ENCODE measurements at regions not wholly inside any gene's neighbourhood (a gene's known extent, or its start where the extent isn't known, plus 50 kb on each side); places are given as distances from the start of the nearest gene placed in this dataset.
A peak's percentile ranks its signal among the peaks of the same experiment; 100 is the strongest.

GRCh38 chr11:122173587-122173986 is 57.6 kb upstream of the BLID start:
- ChIA-PET CTCF (ENCODE audit: partially characterized antibody) (interaction anchor here (1.9 kb wide), 1 partner anchor 65 kb away, joined by 8 read pairs; no protein-coding TSS in a partner anchor), POLR2A (ENCODE audit: partially characterized antibody) (no interaction called here)
- Histone ChIP-seq H3K23ac (ENCODE audit: insufficient read length) (no peak overlapping the region), H2AK5ac (ENCODE audit: low read depth, low read length) (no peak overlapping the region), H3K18ac (ENCODE audit: extremely low read depth, low read length) (no peak overlapping the region), H2BK15ac (ENCODE audit: low read length) (no peak overlapping the region), H3K9me3 (ENCODE audit: insufficient read depth in 2 of 2, low read depth in 1 of 2, low read length in 1 of 2) (no peaks in the 10 kb centered on the region), H4K8ac (ENCODE audit: extremely low read depth, insufficient read depth, low read length) (no peak overlapping the region), H2BK20ac (ENCODE audit: low read length) (no peak overlapping the region), H3K79me1 (ENCODE audit: low read depth, low read length) (no peaks in the 10 kb centered on the region), H3K4me2 (ENCODE audit: insufficient read depth in 1 of 2, low read depth in 2 of 2, low read length in 2 of 2) (no peak overlapping the region), H2BK12ac (ENCODE audit: low read depth, low read length) (no peak overlapping the region), H2BK5ac (ENCODE audit: low read depth, low read length) (no peak overlapping the region), H3K4me1 (replicated peaks in 1 of 4; ENCODE audit: control insufficient read depth in 3 of 4, insufficient read depth in 4 of 4, low read length in 3 of 4) (no peaks in the 10 kb centered on the region), H3K23me2 (ENCODE audit: low read depth, low read length) (no peaks in the 10 kb centered on the region), H3K36me3 (ENCODE audit: control insufficient read depth in 2 of 4, insufficient read depth in 4 of 4, low read length in 3 of 4) (no peaks in the 10 kb centered on the region), H3K56ac (replicated peaks; ENCODE audit: insufficient read length, low read depth, low read length) (no peak overlapping the region), H2AFZ (ENCODE audit: low read length) (no peak overlapping the region), H3K79me2 (ENCODE audit: control insufficient read depth in 1 of 2, insufficient read depth in 2 of 2, low read length in 2 of 2) (no peaks in the 10 kb centered on the region), H2BK120ac (replicated peaks; ENCODE audit: low read depth, low read length) (no peak overlapping the region), H4K91ac (replicated peaks; ENCODE audit: insufficient read length, low read length) (no peak overlapping the region), H3K27ac (ENCODE audit: low read depth, low read length) (no peak overlapping the region), H3K9ac (replicated peaks in 1 of 4; ENCODE audit: extremely low read depth in 1 of 4, low read depth in 3 of 4, low read length in 3 of 4) (no peak overlapping the region), H3K4ac (replicated peaks; ENCODE audit: insufficient read length, low read depth, low read length) (peak overlapping the region; percentile 29), H4K20me1 (replicated peaks in 1 of 2; ENCODE audit: control insufficient read depth in 1 of 2, insufficient read depth in 2 of 2, low read length in 2 of 2) (no peaks in the 10 kb centered on the region), H3K14ac (ENCODE audit: insufficient read length) (no peak overlapping the region), H4K5ac (ENCODE audit: insufficient read length, low read depth, low read length) (no peak overlapping the region), H3K4me3 (ENCODE audit: extremely low read depth in 1 of 4, insufficient read depth in 2 of 4, low read depth in 3 of 4, low read length in 4 of 4) (no peak overlapping the region), H3K27me3 (replicated peaks in 1 of 4; ENCODE audit: control insufficient read depth in 3 of 4, extremely low read depth in 1 of 4, insufficient read depth in 3 of 4, low read length in 3 of 4) (no peaks in the 10 kb centered on the region)
- DNase-seq (ENCODE audit: low read depth in 1 of 2, low spot score in 2 of 2) (no peak), FAIRE-seq (no peak)
- 88% methylated on average over 4 of the region's 4 CpGs; no CpG with 5 or more reads in 1 of the 2 experiments for WGBS, 2 experiments (ENCODE audit: extremely low coverage in 1 of 2, insufficient coverage in 1 of 2, insufficient read length in 1 of 2, insufficient replicate concordance in 2 of 2, low coverage in 1 of 2, low lambda C conversion rate in 2 of 2, missing lambda C conversion rate in 1 of 2)
- no peak for TF ChIP-seq SP2 (IDR thresholded peaks at IDR 0.05; ENCODE audit: low read length)
- TF ChIP-seq GTF2F1 (IDR thresholded peaks at IDR 0.05; ENCODE audit: borderline replicate concordance, low read depth, low read length) = no peak

All from H1 (cell line).